ENCODE measurements at regions not wholly inside any gene's neighbourhood (a gene's known extent, or its start where the extent isn't known, plus 50 kb on each side); places are given as distances from the start of the nearest gene placed in this dataset.

- Histone ChIP-seq H3K27me3 (ENCODE audit: control insufficient read depth, insufficient read depth, low read length) (no peaks in the 10 kb centered on the region), H3K4me3 (ENCODE audit: low read depth, low read length) (no peak overlapping the region), H3K36me3 (ENCODE audit: control insufficient read depth, insufficient read depth, low read length) (no peaks in the 10 kb centered on the region)
- no peak for TF ChIP-seq CTCF (IDR thresholded peaks at IDR 0.05; ENCODE audit: insufficient read depth, low read depth, low read length)
- DNase-seq (ENCODE audit: low read depth) = no peak
- ChIA-PET POLR2A (no interaction called here), CTCF (no interaction called here)
These were observed 910.7 kb upstream of the FANCL start for GRCh38 chr2:59151805-59152204.

- H3K36me3 ChIP-seq (ENCODE audit: control insufficient read depth, insufficient read depth, low read length) = no peaks in the 10 kb centered on the region
- CTCF ChIA-PET = no interaction called here
- DNase-seq (ENCODE audit: low read depth) = no peak
- POLR2A ChIA-PET = no interaction called here
- no peak for TF ChIP-seq CTCF (IDR thresholded peaks at IDR 0.05; ENCODE audit: insufficient read depth, low read depth, low read length)
- no peaks in the 10 kb centered on the region for H3K27me3 ChIP-seq (ENCODE audit: control insufficient read depth, insufficient read depth, low read length)
- no peak overlapping the region for H3K4me3 ChIP-seq (ENCODE audit: low read depth, low read length)
These were observed 909.2 kb upstream of the FANCL start for GRCh38 chr2:59150217-59150849.

GRCh38 chr2:59149271-59149670, 908.1 kb upstream of the FANCL start:
- no peak for DNase-seq (ENCODE audit: low read depth)
- no peak overlapping the region for H3K4me3 ChIP-seq (ENCODE audit: low read depth, low read length)
- no peaks in the 10 kb centered on the region for H3K36me3 ChIP-seq (ENCODE audit: control insufficient read depth, insufficient read depth, low read length)
- TF ChIP-seq CTCF (IDR thresholded peaks at IDR 0.05; ENCODE audit: insufficient read depth, low read depth, low read length) = no peak
- ChIA-PET POLR2A (no interaction called here), CTCF (no interaction called here)
- no peaks in the 10 kb centered on the region for H3K27me3 ChIP-seq (ENCODE audit: control insufficient read depth, insufficient read depth, low read length)

- no peak for DNase-seq (ENCODE audit: low read depth)
- ChIA-PET POLR2A (no interaction called here), CTCF (interaction anchor here (0.7 kb wide), 1 partner anchor 557 kb away, joined by 3 read pairs; no protein-coding TSS in a partner anchor)
- Histone ChIP-seq H3K36me3 (ENCODE audit: control insufficient read depth, insufficient read depth, low read length) (no peaks in the 10 kb centered on the region), H3K4me3 (ENCODE audit: low read depth, low read length) (no peak overlapping the region), H3K27me3 (ENCODE audit: control insufficient read depth, insufficient read depth, low read length) (no peaks in the 10 kb centered on the region)
- no peak for TF ChIP-seq CTCF (IDR thresholded peaks at IDR 0.05; ENCODE audit: insufficient read depth, low read depth, low read length)
These were observed 871.1 kb upstream of the FANCL start for GRCh38 chr2:59112258-59112657.

- POLR2A ChIA-PET = no interaction called here
- H3K4me3 ChIP-seq (ENCODE audit: low read depth, low read length) = no peak overlapping the region
- H3K27me3 ChIP-seq (ENCODE audit: control insufficient read depth, insufficient read depth, low read length) = no peaks in the 10 kb centered on the region
- no peak for TF ChIP-seq CTCF (IDR thresholded peaks at IDR 0.05; ENCODE audit: insufficient read depth, low read depth, low read length)
- CTCF ChIA-PET = no interaction called here
- no peak for DNase-seq (ENCODE audit: low read depth)
- no peaks in the 10 kb centered on the region for H3K36me3 ChIP-seq (ENCODE audit: control insufficient read depth, insufficient read depth, low read length)
These were observed 855.8 kb upstream of the FANCL start for GRCh38 chr2:59096973-59097372.
